GM12865 (cell line): ENCODE measurements at regions not wholly inside any gene's neighbourhood (a gene's known extent, or its start where the extent isn't known, plus 50 kb on each side); places are given as distances from the start of the nearest gene placed in this dataset.

ENCODE experiments used
- DNase-seq: peaks from one replicate; pipeline ENCODE4 v3.0.0; 2010; ENCODE audit warnings: low read depth
- H3K4me3 ChIP-seq: 2 replicates; pipeline ENCODE4 v1.5.1; 2011; ENCODE audit warnings: mild to moderate bottlenecking, low read depth, low read length, control low read depth
- CTCF ChIP-seq: IDR thresholded peaks from 2 replicates; pipeline ENCODE4 v1.5.1; 2011; ENCODE audit warnings: low read length, control low read depth, low read depth, inconsistent platforms; ENCODE audit not compliant: insufficient read depth; ENCODE audit errors: missing control alignments

DNA sequence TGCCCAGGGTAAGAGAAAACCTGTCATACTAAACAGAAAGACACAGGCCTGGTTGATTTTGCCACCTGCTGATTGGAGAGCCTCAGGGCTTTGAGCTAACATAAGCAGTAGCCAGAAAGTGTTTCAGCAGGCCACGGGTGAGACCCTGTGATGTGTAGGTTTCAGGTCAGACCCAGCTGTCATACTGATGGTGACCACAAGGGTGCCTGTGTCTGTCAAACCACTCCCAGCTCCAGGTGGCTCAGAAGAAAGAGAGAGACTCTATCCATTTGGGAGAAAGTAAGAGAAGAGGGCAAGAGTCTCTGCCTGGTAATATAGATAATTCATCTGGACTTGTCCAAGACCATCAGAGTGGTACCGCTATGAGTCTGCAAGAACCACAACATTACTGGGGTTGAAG, 72.8 kb upstream of the NLRP2B start:
- no peak overlapping the region for H3K4me3 ChIP-seq
- DNase-seq: no peak

DNA sequence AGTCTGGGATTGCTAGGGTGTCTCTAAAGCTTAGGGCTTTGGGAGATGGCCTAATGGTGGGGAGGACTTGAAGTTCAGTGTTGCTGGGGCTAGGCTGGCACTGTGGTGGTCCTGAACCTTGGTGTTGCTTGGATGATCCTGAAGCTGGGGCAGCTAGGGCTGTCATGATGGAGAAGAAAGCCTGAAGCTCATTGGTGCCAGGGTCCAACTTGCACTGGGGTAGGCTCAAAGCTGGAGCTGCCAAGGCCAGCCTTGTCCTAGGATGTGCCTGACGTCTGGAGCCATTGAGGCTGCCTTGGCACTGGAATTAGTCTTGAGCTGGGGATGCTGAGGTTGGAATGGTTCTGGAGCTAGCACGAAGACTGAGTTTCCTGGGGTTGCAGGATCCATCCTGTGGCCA, 61.0 kb upstream of the NLRP2B start:
- TF ChIP-seq CTCF: no peak
- H3K4me3 ChIP-seq: no peak overlapping the region
- DNase-seq: no peak

More for the DNA sequence above, 72.8 kb upstream of the NLRP2B start:
- no peak for TF ChIP-seq CTCF

GRCh38 chrX:57737881-57738280, 57.8 kb upstream of the NLRP2B start:
- no peak overlapping the region for H3K4me3 ChIP-seq
- DNase-seq: no peak
- no peak for TF ChIP-seq CTCF
